Left lung (tissue), 4 donors: ENCODE measurements at regions not wholly inside any gene's neighbourhood (a gene's known extent, or its start where the extent isn't known, plus 50 kb on each side); places are given as distances from the start of the nearest gene placed in this dataset.

Experiments
- ATAC-seq: fragments of 200-7000 bp; cut with Tn5 transposase; one replicate; pipeline ENCODE4 v1.9.1; 2020; ENCODE audit warnings: moderate library complexity
- DNase-seq, 4 donors: peaks; one replicate each; pipeline ENCODE4 v3.0.0-alpha.2; 2013 to 2020
- H3K27ac ChIP-seq, 2 donors: fragments of 200-600 bp; sonication (generic) in 1 of 2; one replicate each; pipeline versions ENCODE4 v1.5.0 to v1.8.0; 2020 to 2021
- H3K27me3 ChIP-seq, 2 donors: fragments of 200-600 bp; sonication (generic) in 1 of 2; one replicate each; pipeline versions ENCODE4 v1.5.0 to v1.8.0; 2020 to 2021
- H3K36me3 ChIP-seq, 2 donors: fragments of 200-600 bp; sonication (generic) in 1 of 2; one replicate each; pipeline versions ENCODE4 v1.5.0 to v1.8.0; 2020 to 2021
- H3K4me1 ChIP-seq, 2 donors: fragments of 200-600 bp; one replicate each; pipeline ENCODE4 v1.8.0; 2021
- H3K4me3 ChIP-seq, 2 donors: fragments of 200-600 bp; sonication (generic) in 1 of 2; one replicate each; pipeline versions ENCODE4 v1.5.0 to v1.8.0; 2020 to 2021; ENCODE audit warnings: mild to moderate bottlenecking in 1 of 2
- H3K9me3 ChIP-seq, 2 donors: fragments of 200-600 bp; sonication (generic) in 1 of 2; one replicate each; pipeline versions ENCODE4 v1.5.0 to v1.8.0; 2020 to 2021
- intact Hi-C, 2 donors: fragments of 100-400 bp; cut with DNase I; formaldehyde crosslinking; loops; one replicate each; pipeline versions ENCODE4 v1.11.2 to v1.14.2; 2022
- TF ChIP-seq, protein P1 (sequence below), 2 donors: fragments of 200-600 bp; sonication (generic) in 1 of 2; IDR thresholded peaks; one replicate each; pipeline versions ENCODE4 v1.5.0 to v1.8.0; 2021; ENCODE audit warnings: antibody characterized with exemption in 2 of 2
- donor health status: DM: no; HTN: yes; CAD: no.
- donor health status: DM: no; HTN: no; CAD: no.

DNA sequence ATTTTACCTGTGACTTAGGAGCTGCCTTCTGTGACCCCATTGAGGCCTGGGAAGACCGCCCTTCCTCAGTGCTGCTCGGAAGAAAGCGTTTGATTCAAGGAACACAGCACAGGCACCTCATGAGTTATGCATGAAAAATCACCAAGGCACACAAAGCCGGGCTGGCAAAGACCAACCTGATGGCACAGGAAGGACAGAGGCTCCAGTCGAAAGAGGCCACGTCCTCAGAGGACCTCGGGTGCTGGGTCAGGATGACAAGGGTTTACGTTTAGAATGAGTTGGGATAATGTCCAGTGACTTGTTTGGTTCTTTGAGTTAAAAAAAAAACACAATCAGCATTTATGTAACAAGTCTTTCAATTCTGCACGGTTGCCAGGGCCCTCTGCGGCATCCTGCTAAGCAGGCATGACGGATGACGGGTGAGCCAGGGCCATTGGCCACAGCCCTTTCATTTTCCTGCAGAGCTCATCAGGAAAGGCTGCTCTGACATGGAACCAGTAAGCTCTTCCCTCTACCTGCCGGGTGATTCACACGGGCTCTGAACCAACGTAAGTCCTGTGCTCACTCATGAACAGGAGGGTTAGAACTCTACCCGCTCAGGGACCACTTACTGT is 112.8 kb downstream of the DACT2 start:
- Histone ChIP-seq H3K27ac (no peak overlapping the region), H3K4me3 (no peak overlapping the region), H3K9me3 (no peaks in the 10 kb centered on the region), H3K4me1 (no peaks in the 10 kb centered on the region), H3K36me3 (no peaks in the 10 kb centered on the region), H3K27me3 (no peaks in the 10 kb centered on the region)
- no peak for DNase-seq
- intact Hi-C loops, result no loop called here
- TF ChIP-seq, protein P1, sequence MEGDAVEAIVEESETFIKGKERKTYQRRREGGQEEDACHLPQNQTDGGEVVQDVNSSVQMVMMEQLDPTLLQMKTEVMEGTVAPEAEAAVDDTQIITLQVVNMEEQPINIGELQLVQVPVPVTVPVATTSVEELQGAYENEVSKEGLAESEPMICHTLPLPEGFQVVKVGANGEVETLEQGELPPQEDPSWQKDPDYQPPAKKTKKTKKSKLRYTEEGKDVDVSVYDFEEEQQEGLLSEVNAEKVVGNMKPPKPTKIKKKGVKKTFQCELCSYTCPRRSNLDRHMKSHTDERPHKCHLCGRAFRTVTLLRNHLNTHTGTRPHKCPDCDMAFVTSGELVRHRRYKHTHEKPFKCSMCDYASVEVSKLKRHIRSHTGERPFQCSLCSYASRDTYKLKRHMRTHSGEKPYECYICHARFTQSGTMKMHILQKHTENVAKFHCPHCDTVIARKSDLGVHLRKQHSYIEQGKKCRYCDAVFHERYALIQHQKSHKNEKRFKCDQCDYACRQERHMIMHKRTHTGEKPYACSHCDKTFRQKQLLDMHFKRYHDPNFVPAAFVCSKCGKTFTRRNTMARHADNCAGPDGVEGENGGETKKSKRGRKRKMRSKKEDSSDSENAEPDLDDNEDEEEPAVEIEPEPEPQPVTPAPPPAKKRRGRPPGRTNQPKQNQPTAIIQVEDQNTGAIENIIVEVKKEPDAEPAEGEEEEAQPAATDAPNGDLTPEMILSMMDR (IDR thresholded peaks at IDR 0.05), result no peak
- ATAC-seq, result no peak

DNA sequence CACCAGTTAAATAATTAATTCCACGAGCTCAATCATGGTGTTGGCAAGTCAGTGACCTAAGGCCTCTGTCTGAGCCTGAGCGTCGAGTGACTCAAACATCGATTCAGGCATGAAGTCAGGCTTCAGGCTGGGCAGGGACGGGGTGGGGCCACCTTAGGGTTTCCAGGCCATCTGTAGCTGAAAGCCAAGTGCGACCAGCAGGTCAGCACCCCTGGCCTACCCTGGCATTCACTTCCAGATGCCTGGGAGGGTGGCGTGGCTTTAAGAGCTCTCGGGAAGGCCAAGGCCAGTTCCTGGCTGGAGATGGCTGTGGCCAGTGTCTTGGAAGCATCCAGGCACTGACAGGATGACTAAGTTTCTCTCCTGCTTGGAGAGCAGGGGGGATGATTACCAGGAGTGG is 113.4 kb downstream of the DACT2 start:
- Histone ChIP-seq H3K27ac (no peak overlapping the region), H3K36me3 (no peaks in the 10 kb centered on the region), H3K4me1 (no peaks in the 10 kb centered on the region), H3K9me3 (no peaks in the 10 kb centered on the region), H3K27me3 (no peaks in the 10 kb centered on the region), H3K4me3 (no peak overlapping the region)
- ATAC-seq (no peak), DNase-seq (peak in 1 of 4 donors; percentile 45)
- intact Hi-C loops, result no loop called here
- TF ChIP-seq, protein P1 (IDR thresholded peaks at IDR 0.05), result no peak

DNA sequence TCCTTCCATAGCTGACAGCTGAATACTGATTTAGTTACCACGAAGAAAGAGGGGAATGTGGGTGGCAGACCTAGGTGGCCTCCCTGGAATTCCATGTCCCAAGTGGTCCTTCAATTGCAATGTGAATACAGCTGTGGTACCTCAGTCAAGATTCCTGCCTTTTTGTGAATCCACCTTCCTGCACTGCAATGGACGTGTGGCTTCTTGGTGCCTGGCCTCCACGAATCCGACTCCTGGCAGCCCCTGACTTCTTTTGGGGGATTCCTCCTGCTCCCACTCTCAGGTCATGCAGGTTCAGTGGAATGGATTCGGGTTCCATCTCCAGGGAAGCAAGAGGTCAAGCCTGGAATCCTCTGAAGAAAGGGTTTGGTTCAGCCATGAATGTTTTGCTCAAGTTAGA is 117.8 kb downstream of the DACT2 start:
- no peaks in the 10 kb centered on the region for H3K9me3 ChIP-seq
- TF ChIP-seq, protein P1 (IDR thresholded peaks at IDR 0.05), result no peak
- H3K4me3 ChIP-seq, result no peak overlapping the region
- H3K4me1 ChIP-seq, result no peaks in the 10 kb centered on the region
- DNase-seq, result no peak
- no peak for ATAC-seq
- no peak overlapping the region for H3K27ac ChIP-seq
- no peaks in the 10 kb centered on the region for H3K27me3 ChIP-seq
- H3K36me3 ChIP-seq, result no peaks in the 10 kb centered on the region
- intact Hi-C loops, result no loop called here

DNA sequence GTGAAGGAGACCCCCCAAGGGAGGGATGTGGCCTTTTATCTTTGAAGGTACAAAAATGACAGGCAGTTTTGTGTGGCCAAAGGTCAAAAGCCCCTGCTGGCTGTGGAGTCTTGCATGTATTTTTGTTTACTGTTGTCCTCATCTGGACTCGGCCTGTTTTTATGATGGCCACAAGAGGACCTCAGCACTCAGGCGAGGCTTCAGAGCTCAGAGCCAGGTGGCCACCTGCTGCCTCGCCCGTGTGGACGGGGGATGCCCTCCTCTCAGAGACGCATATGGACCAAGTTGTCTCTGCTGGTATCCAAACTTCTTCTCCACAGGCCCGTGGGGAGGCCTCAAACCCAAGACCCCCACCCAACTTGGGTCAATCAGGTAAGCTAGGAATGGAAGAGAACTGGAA is 118.2 kb downstream of the DACT2 start:
- Histone ChIP-seq H3K9me3 (no peaks in the 10 kb centered on the region), H3K27ac (no peak overlapping the region), H3K4me1 (no peaks in the 10 kb centered on the region), H3K27me3 (no peaks in the 10 kb centered on the region), H3K36me3 (no peaks in the 10 kb centered on the region), H3K4me3 (no peak overlapping the region)
- TF ChIP-seq, protein P1 (IDR thresholded peaks at IDR 0.05), result no peak
- intact Hi-C loops, result no loop called here
- DNase-seq, result no peak
- no peak for ATAC-seq

DNA sequence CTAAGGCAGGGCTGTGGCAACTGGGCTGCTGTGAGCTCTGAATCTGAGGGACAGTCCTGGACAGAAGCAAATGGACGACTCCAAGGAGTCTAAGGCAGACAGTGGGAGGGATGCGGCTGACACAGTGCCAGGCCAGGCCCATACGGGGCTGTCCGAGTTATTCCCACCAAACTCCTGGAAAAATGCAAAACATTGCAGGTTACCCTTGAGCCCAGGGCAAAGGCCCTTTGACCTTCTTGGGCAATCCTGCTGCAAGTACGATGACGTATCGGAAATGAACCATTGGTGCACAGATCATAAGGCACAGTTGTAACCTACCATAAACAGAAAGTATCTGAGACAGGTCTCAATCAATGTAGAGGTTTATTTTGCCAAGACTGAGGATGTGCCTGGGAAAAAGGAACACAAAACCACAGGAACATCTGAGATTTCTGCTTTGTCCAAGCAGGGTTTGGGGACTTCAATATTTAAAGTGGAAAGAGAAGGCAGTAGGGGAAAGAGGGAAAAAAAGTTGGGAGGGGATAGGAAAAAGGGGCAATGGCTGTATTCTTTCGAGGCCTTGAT is 118.9 kb downstream of the DACT2 start:
- Histone ChIP-seq H3K36me3 (no peaks in the 10 kb centered on the region), H3K27ac (no peak overlapping the region), H3K27me3 (no peaks in the 10 kb centered on the region), H3K4me1 (no peaks in the 10 kb centered on the region), H3K9me3 (no peaks in the 10 kb centered on the region), H3K4me3 (no peak overlapping the region)
- no peak for ATAC-seq
- intact Hi-C loops, result no loop called here
- no peak for DNase-seq
- TF ChIP-seq, protein P1 (IDR thresholded peaks at IDR 0.05), result no peak
